ENCODE measurements at regions not wholly inside any gene's neighbourhood (a gene's known extent, or its start where the extent isn't known, plus 50 kb on each side); places are given as distances from the start of the nearest gene placed in this dataset.

- no peaks in the 10 kb centered on the region for H3K9me3 ChIP-seq (ENCODE audit: insufficient read depth, low read depth, low read length)
- H3K9ac ChIP-seq (ENCODE audit: low read depth, low read length): no peak overlapping the region
- H3K4me1 ChIP-seq (ENCODE audit: insufficient read depth, low read length): no peaks in the 10 kb centered on the region
- H3K36me3 ChIP-seq (ENCODE audit: insufficient read depth, low read length): no peaks in the 10 kb centered on the region
- H3K4me3 ChIP-seq (ENCODE audit: low read length): no peak overlapping the region
- H3K27me3 ChIP-seq (ENCODE audit: insufficient read depth, low read length): no peaks in the 10 kb centered on the region
- WGBS: 99% methylated on average over 3 of the region's 3 CpGs
- H3K27ac ChIP-seq (ENCODE audit: low read depth, low read length): no peak overlapping the region
Measured at GRCh38 chr13:21228738-21229137, 52.3 kb downstream of the MRPL57 start.

GRCh38 chr13:21229241-21230024 is 53.0 kb downstream of the MRPL57 start:
- no peaks in the 10 kb centered on the region for H3K27me3 ChIP-seq (ENCODE audit: insufficient read depth, low read length)
- H3K9ac ChIP-seq (ENCODE audit: low read depth, low read length): no peak overlapping the region
- 92% methylated on average over 7 of the region's 7 CpGs for WGBS
- no peak overlapping the region for H3K27ac ChIP-seq (ENCODE audit: low read depth, low read length)
- no peaks in the 10 kb centered on the region for H3K4me1 ChIP-seq (ENCODE audit: insufficient read depth, low read length)
- H3K4me3 ChIP-seq (ENCODE audit: low read length): no peak overlapping the region
- H3K36me3 ChIP-seq (ENCODE audit: insufficient read depth, low read length): no peaks in the 10 kb centered on the region
- no peaks in the 10 kb centered on the region for H3K9me3 ChIP-seq (ENCODE audit: insufficient read depth, low read depth, low read length)

GRCh38 chr13:21230516-21230915 is 54.1 kb downstream of the MRPL57 start:
- Histone ChIP-seq H3K4me3 (ENCODE audit: low read length) (no peak overlapping the region), H3K4me1 (ENCODE audit: insufficient read depth, low read length) (no peaks in the 10 kb centered on the region), H3K9me3 (ENCODE audit: insufficient read depth, low read depth, low read length) (no peaks in the 10 kb centered on the region), H3K9ac (ENCODE audit: low read depth, low read length) (no peak overlapping the region), H3K36me3 (ENCODE audit: insufficient read depth, low read length) (no peaks in the 10 kb centered on the region), H3K27ac (ENCODE audit: low read depth, low read length) (no peak overlapping the region), H3K27me3 (ENCODE audit: insufficient read depth, low read length) (no peaks in the 10 kb centered on the region)
- 86% methylated on average over 3 of the region's 3 CpGs for WGBS

- no peak overlapping the region for H3K27ac ChIP-seq (ENCODE audit: low read depth, low read length)
- H3K27me3 ChIP-seq (ENCODE audit: insufficient read depth, low read length): no peaks in the 10 kb centered on the region
- 97% methylated on average over 5 of the region's 5 CpGs for WGBS
- no peak overlapping the region for H3K4me3 ChIP-seq (ENCODE audit: low read length)
- H3K9me3 ChIP-seq (ENCODE audit: insufficient read depth, low read depth, low read length): no peaks in the 10 kb centered on the region
- H3K36me3 ChIP-seq (ENCODE audit: insufficient read depth, low read length): no peaks in the 10 kb centered on the region
- no peak overlapping the region for H3K9ac ChIP-seq (ENCODE audit: low read depth, low read length)
- H3K4me1 ChIP-seq (ENCODE audit: insufficient read depth, low read length): no peaks in the 10 kb centered on the region
Measured at GRCh38 chr13:21231426-21231940, 55.0 kb downstream of the MRPL57 start.

GRCh38 chr13:21232196-21232595 is 55.7 kb downstream of the MRPL57 start:
- H3K4me3 ChIP-seq (ENCODE audit: low read length): no peak overlapping the region
- WGBS: 86% methylated on average over 8 of the region's 8 CpGs
- H3K9me3 ChIP-seq (ENCODE audit: insufficient read depth, low read depth, low read length): no peaks in the 10 kb centered on the region
- H3K9ac ChIP-seq (ENCODE audit: low read depth, low read length): no peak overlapping the region
- no peaks in the 10 kb centered on the region for H3K36me3 ChIP-seq (ENCODE audit: insufficient read depth, low read length)
- H3K27ac ChIP-seq (ENCODE audit: low read depth, low read length): no peak overlapping the region
- no peaks in the 10 kb centered on the region for H3K4me1 ChIP-seq (ENCODE audit: insufficient read depth, low read length)
- no peaks in the 10 kb centered on the region for H3K27me3 ChIP-seq (ENCODE audit: insufficient read depth, low read length)

- H3K9me3 ChIP-seq (ENCODE audit: insufficient read depth, low read depth, low read length): no peaks in the 10 kb centered on the region
- H3K9ac ChIP-seq (ENCODE audit: low read depth, low read length): no peak overlapping the region
- H3K4me3 ChIP-seq (ENCODE audit: low read length): no peak overlapping the region
- 64% methylated on average over 3 of the region's 3 CpGs for WGBS
- no peaks in the 10 kb centered on the region for H3K27me3 ChIP-seq (ENCODE audit: insufficient read depth, low read length)
- H3K27ac ChIP-seq (ENCODE audit: low read depth, low read length): no peak overlapping the region
- no peaks in the 10 kb centered on the region for H3K36me3 ChIP-seq (ENCODE audit: insufficient read depth, low read length)
- no peaks in the 10 kb centered on the region for H3K4me1 ChIP-seq (ENCODE audit: insufficient read depth, low read length)
Measured at GRCh38 chr13:21232599-21232998, 56.1 kb downstream of the MRPL57 start.

- Histone ChIP-seq H3K9ac (ENCODE audit: low read depth, low read length) (no peak overlapping the region), H3K27me3 (ENCODE audit: insufficient read depth, low read length) (no peaks in the 10 kb centered on the region), H3K4me1 (ENCODE audit: insufficient read depth, low read length) (no peaks in the 10 kb centered on the region), H3K9me3 (ENCODE audit: insufficient read depth, low read depth, low read length) (no peaks in the 10 kb centered on the region), H3K36me3 (ENCODE audit: insufficient read depth, low read length) (no peaks in the 10 kb centered on the region), H3K27ac (ENCODE audit: low read depth, low read length) (no peak overlapping the region), H3K4me3 (ENCODE audit: low read length) (no peak overlapping the region)
- 95% methylated on average over 3 of the region's 3 CpGs for WGBS
Measured at GRCh38 chr13:21233086-21233485, 56.6 kb downstream of the MRPL57 start.

- H3K27me3 ChIP-seq (ENCODE audit: insufficient read depth, low read length): no peaks in the 10 kb centered on the region
- 89% methylated on average over 8 of the region's 8 CpGs for WGBS
- no peak overlapping the region for H3K9ac ChIP-seq (ENCODE audit: low read depth, low read length)
- H3K4me1 ChIP-seq (ENCODE audit: insufficient read depth, low read length): no peaks in the 10 kb centered on the region
- H3K36me3 ChIP-seq (ENCODE audit: insufficient read depth, low read length): no peaks in the 10 kb centered on the region
- H3K9me3 ChIP-seq (ENCODE audit: insufficient read depth, low read depth, low read length): no peaks in the 10 kb centered on the region
- no peak overlapping the region for H3K27ac ChIP-seq (ENCODE audit: low read depth, low read length)
- no peak overlapping the region for H3K4me3 ChIP-seq (ENCODE audit: low read length)
Measured at GRCh38 chr13:21234526-21234925, 58.1 kb downstream of the MRPL57 start.

GRCh38 chr13:21235174-21235573 is 58.7 kb downstream of the MRPL57 start:
- H3K36me3 ChIP-seq (ENCODE audit: insufficient read depth, low read length): no peaks in the 10 kb centered on the region
- no peak overlapping the region for H3K9ac ChIP-seq (ENCODE audit: low read depth, low read length)
- no peak overlapping the region for H3K27ac ChIP-seq (ENCODE audit: low read depth, low read length)
- H3K4me1 ChIP-seq (ENCODE audit: insufficient read depth, low read length): no peaks in the 10 kb centered on the region
- WGBS: 96% methylated on average over 12 of the region's 12 CpGs
- no peak overlapping the region for H3K4me3 ChIP-seq (ENCODE audit: low read length)
- H3K9me3 ChIP-seq (ENCODE audit: insufficient read depth, low read depth, low read length): no peaks in the 10 kb centered on the region
- no peaks in the 10 kb centered on the region for H3K27me3 ChIP-seq (ENCODE audit: insufficient read depth, low read length)

- Histone ChIP-seq H3K36me3 (ENCODE audit: insufficient read depth, low read length) (no peaks in the 10 kb centered on the region), H3K9ac (ENCODE audit: low read depth, low read length) (no peak overlapping the region)
Measured at GRCh38 chr13:21237081-21237480, 60.6 kb downstream of the MRPL57 start.

GRCh38 chr13:21238267-21238666 is 61.8 kb downstream of the MRPL57 start:
- Histone ChIP-seq H3K27ac (ENCODE audit: low read depth, low read length) (no peak overlapping the region), H3K36me3 (ENCODE audit: insufficient read depth, low read length) (no peaks in the 10 kb centered on the region), H3K4me3 (ENCODE audit: low read length) (no peak overlapping the region), H3K9me3 (ENCODE audit: insufficient read depth, low read depth, low read length) (no peaks in the 10 kb centered on the region), H3K27me3 (ENCODE audit: insufficient read depth, low read length) (no peaks in the 10 kb centered on the region), H3K4me1 (ENCODE audit: insufficient read depth, low read length) (no peaks in the 10 kb centered on the region), H3K9ac (ENCODE audit: low read depth, low read length) (no peak overlapping the region)
- 83% methylated on average over 1 of the region's 2 CpGs for WGBS

More at GRCh38 chr13:21237081-21237480, 60.6 kb downstream of the MRPL57 start:
- no peak overlapping the region for H3K27ac ChIP-seq (ENCODE audit: low read depth, low read length)
- no peaks in the 10 kb centered on the region for H3K27me3 ChIP-seq (ENCODE audit: insufficient read depth, low read length)
- 93% methylated on average over 9 of the region's 9 CpGs for WGBS
- no peaks in the 10 kb centered on the region for H3K9me3 ChIP-seq (ENCODE audit: insufficient read depth, low read depth, low read length)
- H3K4me3 ChIP-seq (ENCODE audit: low read length): no peak overlapping the region
- H3K4me1 ChIP-seq (ENCODE audit: insufficient read depth, low read length): no peaks in the 10 kb centered on the region

Measured in HUES64 (cell line).